NCI-H187 treated with DMSO at 0.1 percent for 48 hours (cell line): ENCODE measurements at regions not wholly inside any gene's neighbourhood (a gene's known extent, or its start where the extent isn't known, plus 50 kb on each side); places are given as distances from the start of the nearest gene placed in this dataset.

Source experiments
- DNase-seq: peaks from one replicate; lab custom pipeline; 2025; lab: John Stamatoyannopoulos, UW

- no peak for DNase-seq
Measured at GRCh38 chr16:64892835-64893785, 228.8 kb downstream of the CDH11 start.

DNA sequence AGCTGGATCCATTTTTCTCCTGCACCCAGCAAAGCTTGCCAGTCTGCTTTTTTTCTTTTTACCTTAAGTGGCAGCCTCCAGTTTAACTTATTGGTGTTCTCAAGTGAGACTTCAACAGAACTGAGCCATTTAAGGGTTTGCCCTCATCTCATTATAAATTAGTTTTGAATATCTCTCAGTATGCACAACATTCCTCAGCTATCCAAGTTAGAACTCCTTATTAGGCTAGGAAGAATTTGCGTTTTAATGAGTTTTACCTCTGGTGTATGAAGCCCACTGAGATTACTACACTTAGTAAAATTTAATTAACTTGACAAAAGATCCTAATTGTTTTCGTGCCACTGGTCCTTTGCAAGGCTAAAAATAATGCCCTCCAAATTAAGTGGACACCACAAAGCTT, 232.4 kb downstream of the CDH11 start:
- DNase-seq = no peak

DNA sequence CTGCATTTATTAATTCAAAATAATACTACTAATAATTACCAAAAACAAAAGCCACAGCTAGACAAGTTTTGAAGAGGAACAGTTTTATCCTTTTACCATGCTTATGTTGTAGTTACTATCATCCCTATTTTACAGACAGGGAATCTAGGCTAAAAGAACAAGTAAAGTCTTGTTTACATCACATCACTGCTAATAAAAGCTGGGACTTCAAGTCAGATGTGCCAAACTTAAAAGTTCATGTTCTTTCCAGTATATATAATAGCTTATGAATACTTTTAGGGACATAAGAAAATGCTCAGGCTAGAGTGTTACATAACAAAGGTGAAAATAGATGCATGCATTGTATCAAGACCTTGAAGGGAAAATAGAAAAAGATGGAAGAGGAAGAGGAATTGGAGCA, 234.2 kb downstream of the CDH11 start:
- no peak for DNase-seq

GRCh38 chr16:64882078-64882784, 239.6 kb downstream of the CDH11 start:
- DNase-seq = no peak

DNA sequence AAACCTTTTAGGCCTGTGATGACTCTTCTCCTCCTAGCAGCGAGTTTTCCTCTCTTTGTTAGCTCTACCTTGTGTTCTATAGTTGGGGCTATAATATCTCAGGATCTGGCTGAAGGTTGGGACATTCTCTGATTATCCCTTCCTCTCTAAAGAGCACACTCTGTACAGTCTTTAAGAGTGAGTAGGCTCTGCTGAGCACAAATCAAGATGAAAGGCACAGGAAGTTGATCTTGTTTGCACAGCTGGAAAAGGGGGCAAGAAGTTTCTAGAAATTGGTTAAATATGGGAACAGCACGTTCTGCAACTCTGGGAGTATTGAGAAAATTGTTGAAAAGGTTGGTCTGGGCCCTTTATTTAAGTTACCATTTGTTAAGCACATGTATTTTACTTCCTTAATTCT, 240.9 kb downstream of the CDH11 start:
- DNase-seq = no peak

- no peak for DNase-seq
Measured at GRCh38 chr16:64880006-64880405, 241.9 kb downstream of the CDH11 start.

GRCh38 chr16:64878940-64879339, 242.9 kb downstream of the CDH11 start:
- DNase-seq = no peak

GRCh38 chr16:64872101-64872500, 249.8 kb downstream of the CDH11 start:
- DNase-seq = no peak

- no peak for DNase-seq
Measured at GRCh38 chr16:64870859-64871258, 251.0 kb downstream of the CDH11 start.

GRCh38 chr16:64869781-64870180, 252.1 kb downstream of the CDH11 start:
- DNase-seq = no peak

DNA sequence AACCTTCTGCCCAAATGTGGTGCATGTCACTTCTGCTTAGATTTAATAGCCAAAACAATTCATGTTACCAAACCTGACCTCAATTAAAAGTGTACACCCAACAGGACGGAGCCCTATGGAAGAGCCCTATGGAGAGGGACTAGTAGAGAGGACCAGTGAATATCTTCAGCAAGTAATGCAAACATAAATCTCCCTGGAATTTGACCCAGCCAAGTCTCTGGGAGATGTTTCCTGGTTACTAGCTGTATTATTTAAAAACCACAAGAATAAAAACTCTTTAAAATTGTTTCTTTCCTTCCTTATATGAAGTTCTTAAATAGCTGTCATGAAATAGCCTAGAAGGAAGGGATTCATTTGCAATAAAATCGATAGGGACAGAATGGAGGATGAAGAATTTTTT, 255.8 kb downstream of the CDH11 start:
- DNase-seq = no peak

DNA sequence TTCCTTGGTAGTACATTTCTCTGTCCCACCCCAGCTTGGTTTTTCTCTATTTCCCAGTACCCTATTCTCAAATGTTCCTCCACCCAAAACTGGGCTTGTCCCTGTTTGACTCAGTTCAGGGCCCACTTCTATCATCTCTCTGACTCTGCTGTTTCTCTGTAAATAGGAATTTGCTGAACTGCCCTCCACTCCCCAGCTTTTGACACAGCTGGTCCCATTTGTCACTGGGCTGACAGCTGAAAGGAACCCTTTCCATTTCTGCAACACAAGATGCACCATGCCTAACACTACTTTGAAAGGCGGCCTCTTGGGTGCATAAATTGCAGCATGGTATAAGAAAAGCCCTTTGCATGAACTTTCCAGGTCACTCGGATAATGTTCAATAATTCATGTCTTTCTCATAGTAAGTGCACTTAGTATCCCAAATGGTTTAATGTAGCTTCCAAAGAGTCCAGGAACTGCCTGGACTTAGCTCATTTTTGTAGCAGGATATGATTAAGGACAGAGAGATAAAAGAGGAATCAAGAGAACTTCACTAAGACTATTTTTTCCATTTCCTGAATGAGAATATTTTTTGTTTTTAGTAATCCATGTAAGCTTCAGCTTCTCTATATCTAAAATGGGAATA, 256.7 kb downstream of the CDH11 start:
- DNase-seq = no peak

DNA sequence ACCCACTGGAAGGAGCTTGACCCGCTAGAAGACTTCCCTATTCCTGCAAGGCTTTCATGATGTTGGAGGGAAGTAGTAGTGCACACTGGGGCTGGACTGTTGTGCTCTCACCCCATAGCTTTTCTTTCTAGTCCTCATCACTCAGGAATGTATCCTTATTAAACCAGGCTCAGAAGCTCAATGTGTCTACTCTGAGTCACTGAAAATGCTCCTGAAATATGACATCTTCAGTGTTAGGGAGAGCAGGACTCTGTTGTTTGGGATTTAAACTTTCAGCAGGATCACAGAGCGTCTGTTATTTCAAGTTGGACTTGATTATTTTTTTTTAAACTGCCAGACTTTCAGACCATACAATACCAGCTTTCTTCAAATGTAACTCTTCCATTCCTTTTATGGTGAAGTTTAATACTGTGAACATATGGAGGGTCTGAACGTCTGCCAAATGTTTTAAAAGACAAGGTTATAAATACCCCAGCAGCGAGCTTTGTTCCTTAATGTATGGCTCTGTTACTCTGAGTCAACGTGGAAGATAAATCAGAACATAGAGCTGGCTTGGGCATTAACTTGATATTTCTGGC, 257.5 kb downstream of the CDH11 start:
- DNase-seq = no peak

DNA sequence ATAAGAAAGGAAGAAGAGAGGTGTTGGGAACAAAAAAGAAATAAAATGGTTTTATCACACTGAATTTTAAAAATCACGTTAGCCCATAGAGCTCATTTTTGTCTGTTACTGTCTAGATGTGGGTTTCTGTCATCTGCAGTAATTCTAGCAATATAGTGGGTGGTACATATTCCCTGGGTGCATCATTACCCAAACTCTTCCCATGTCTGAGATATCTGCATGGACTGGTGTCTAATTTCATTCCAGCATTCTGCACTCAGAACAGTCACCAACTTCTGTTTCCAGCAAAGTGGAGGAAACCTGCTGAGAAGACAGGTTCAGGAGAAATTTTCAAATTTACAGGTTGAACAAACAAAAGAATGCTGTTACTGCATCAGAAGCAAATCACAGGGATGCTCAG, 263.8 kb downstream of the CDH11 start:
- DNase-seq = no peak

- DNase-seq = no peak
Measured at GRCh38 chr16:64857411-64857810, 264.5 kb downstream of the CDH11 start.

DNA sequence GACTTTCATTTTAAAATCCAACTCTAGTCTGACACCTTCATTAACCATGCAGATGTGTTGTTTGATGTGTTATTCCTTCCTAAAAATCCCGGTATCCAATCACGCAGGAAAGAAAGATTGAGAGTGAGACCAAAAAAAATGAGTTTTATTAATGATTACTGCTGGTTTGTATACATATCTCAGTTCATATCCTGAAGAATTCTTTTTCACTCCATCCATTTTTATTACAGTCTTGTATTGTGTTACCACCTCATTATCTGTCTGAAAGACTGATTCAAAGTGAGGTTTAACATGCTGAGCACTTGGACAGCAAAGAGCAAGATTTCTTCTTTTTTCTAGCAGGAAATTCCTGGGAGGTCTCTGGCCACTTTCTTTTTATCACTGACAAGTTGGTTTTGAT, 268.3 kb downstream of the CDH11 start:
- no peak for DNase-seq

GRCh38 chr16:64846966-64847365, 274.9 kb downstream of the CDH11 start:
- no peak for DNase-seq

DNA sequence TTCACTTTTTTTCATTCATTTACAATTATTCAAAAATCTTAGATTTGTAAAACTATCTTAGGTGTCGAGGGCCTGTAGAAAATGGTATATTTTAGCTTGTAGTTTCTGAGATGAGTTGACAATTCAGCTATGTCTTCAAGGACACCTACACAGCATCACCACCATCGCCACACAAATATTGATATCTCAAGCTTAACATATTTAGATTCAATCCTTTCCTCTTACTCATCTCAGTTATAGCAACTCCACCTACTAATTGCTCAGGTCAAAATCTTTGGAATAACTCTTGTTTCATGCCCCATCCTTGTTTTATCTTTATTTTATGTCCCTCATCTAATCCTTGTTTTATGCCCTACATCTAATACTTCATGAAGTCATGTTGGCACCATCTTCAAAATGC, 276.8 kb downstream of the CDH11 start:
- DNase-seq = no peak

DNA sequence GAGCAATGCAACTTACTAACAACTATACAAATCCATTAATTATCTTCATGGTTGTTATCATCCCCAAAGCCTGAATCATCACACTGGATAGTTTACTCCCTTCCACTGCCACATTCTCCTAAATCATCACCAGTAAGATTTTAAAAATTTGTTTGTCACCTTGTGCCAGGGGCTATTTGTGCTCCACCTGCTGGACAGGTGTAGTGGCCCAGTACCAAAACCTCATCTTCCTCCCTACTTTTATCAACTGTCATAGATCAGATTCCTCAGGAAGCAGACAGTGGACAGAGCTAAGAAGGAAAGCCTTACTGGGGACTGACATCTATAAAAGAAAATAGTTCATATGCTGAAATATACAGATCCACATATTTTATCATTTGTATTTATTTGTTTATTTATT, 280.4 kb downstream of the CDH11 start:
- no peak for DNase-seq

DNA sequence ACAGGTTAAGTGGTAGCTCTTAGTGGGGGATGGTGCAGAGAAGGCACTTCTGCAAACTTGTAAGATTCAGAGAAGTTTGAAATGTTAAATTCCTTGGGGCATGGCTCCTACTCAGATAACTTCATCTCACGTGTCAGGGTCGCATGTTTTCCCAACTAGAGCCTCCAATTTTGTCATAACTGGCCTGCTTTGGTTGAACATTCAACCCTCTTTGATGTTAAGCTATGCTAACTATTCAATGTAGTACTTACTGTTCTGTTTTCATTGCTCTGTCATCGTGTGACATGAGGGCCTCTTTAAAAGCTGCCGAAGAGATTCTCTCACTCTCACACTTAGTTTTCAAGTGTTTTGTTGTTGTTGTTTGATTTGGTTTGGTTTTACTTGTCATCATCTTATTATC, 280.8 kb downstream of the CDH11 start:
- DNase-seq = no peak

DNA sequence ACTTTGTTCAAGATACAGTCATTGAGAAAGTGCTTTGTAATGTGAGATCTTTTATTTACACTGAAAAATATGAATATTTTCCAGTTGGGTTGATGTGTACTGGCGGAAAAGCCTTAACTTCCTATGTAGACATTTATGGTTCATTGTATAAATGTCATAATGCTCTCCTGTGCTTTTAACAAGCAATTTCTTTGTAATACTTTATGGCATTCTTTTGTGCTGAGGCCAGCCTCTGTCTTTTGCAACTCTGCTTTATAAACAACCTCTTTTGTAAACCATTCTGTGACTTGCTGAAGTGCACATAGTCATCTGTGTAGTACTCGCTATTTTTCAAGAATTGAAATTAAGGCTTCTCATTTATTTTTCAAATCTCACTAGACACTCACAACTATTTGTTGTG, 291.2 kb downstream of the CDH11 start:
- no peak for DNase-seq

- DNase-seq = no peak
Measured at GRCh38 chr16:64829678-64830077, 292.2 kb downstream of the CDH11 start.

DNA sequence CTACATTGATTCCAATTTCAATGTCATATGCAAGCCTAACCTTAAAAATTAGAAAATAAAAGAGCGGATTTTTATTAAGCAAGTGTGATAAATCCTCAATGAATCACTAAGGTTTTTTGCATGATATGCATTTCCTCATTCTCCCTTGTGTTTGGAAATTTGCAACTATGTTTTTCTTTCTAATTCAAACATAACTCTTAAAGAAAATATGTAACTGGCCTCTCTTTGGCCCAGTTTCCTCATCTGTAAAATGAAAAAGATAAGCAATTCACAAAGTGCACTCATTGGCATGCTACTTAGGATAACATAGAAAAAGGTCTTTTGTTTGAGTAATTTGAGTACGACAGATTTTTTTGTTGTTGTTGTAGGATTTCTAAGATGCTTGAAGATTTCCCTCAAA, 295.5 kb downstream of the CDH11 start:
- no peak for DNase-seq
